Limb (tissue), 2 donors: ENCODE measurements at regions not wholly inside any gene's neighbourhood (a gene's known extent, or its start where the extent isn't known, plus 50 kb on each side); places are given as distances from the start of the nearest gene placed in this dataset.
A peak's percentile ranks its signal among the peaks of the same experiment; 100 is the strongest.
"Not testable (repeated sequence)": the region's sequence is repeated elsewhere in the genome, so short reads cannot be mapped to it uniquely, and the experiment has no call there.

Experiments used
- DNase-seq, 2 donors: peaks; one replicate each; pipeline ENCODE4 v3.0.0-alpha.2; 2016; ENCODE audit errors: extremely low spot score in 2 of 2

GRCh38 chr6:103677290-103677689 is 1182.4 kb downstream of the HACE1 start:
- DNase-seq = no peak

- peak in 1 of 2 donors; percentile 17 for DNase-seq
Observed at GRCh38 chr6:103675807-103676406, 1183.8 kb downstream of the HACE1 start.

- no peak for DNase-seq
Observed at GRCh38 chr6:103674790-103675189, 1184.9 kb downstream of the HACE1 start.

- no peak for DNase-seq
Observed at GRCh38 chr6:103672169-103672568, 1187.5 kb downstream of the HACE1 start.

GRCh38 chr6:103629613-103630012 is 1230.1 kb downstream of the HACE1 start:
- DNase-seq = no peak

- DNase-seq = no peak
Observed at GRCh38 chr6:103617642-103618041, 1242.1 kb downstream of the HACE1 start.

- no peak for DNase-seq
Observed at GRCh38 chr6:103587722-103588121, 1272.0 kb downstream of the HACE1 start.

GRCh38 chr6:103578115-103578514 is 1281.6 kb downstream of the HACE1 start:
- DNase-seq = no peak

- no peak for DNase-seq
Observed at GRCh38 chr6:103570431-103570830, 1289.3 kb downstream of the HACE1 start.

- DNase-seq = no peak
Observed at GRCh38 chr6:103554911-103555310, 1304.8 kb downstream of the HACE1 start.

- DNase-seq = no peak
Observed at GRCh38 chr6:103538381-103538780, 1321.3 kb downstream of the HACE1 start.

GRCh38 chr6:103534814-103535213 is 1324.9 kb downstream of the HACE1 start:
- DNase-seq = no peak

GRCh38 chr6:103534095-103534494 is 1325.6 kb downstream of the HACE1 start:
- no peak for DNase-seq

GRCh38 chr6:103522045-103522444 is 1337.7 kb downstream of the HACE1 start:
- no peak for DNase-seq

GRCh38 chr6:103516336-103516735 is 1343.4 kb downstream of the HACE1 start:
- no peak for DNase-seq

GRCh38 chr6:103507052-103507451 is 1352.7 kb downstream of the HACE1 start:
- DNase-seq = no peak

- no peak for DNase-seq
Observed at GRCh38 chr6:103505155-103505518, 1354.6 kb downstream of the HACE1 start.

GRCh38 chr6:103504501-103505154 is 1355.1 kb downstream of the HACE1 start:
- DNase-seq = no peak

- DNase-seq = not testable (repeated sequence)
Observed at GRCh38 chr6:103496588-103496987, 1363.1 kb downstream of the HACE1 start.

GRCh38 chr6:103456652-103457051 is 1403.1 kb downstream of the HACE1 start:
- no peak for DNase-seq

- no peak for DNase-seq
Observed at GRCh38 chr6:103455275-103455674, 1404.4 kb downstream of the HACE1 start.

- DNase-seq = no peak
Observed at GRCh38 chr6:103409475-103409874, 1450.2 kb downstream of the HACE1 start.

- DNase-seq = no peak
Observed at GRCh38 chr6:103405321-103405720, 1454.4 kb downstream of the HACE1 start.
